ENCODE measurements at regions not wholly inside any gene's neighbourhood (a gene's known extent, or its start where the extent isn't known, plus 50 kb on each side); places are given as distances from the start of the nearest gene placed in this dataset.

GRCh38 chr5:29321591-29321990 is 1871.9 kb upstream of the CDH6 start:
- TF ChIP-seq, protein P1, sequence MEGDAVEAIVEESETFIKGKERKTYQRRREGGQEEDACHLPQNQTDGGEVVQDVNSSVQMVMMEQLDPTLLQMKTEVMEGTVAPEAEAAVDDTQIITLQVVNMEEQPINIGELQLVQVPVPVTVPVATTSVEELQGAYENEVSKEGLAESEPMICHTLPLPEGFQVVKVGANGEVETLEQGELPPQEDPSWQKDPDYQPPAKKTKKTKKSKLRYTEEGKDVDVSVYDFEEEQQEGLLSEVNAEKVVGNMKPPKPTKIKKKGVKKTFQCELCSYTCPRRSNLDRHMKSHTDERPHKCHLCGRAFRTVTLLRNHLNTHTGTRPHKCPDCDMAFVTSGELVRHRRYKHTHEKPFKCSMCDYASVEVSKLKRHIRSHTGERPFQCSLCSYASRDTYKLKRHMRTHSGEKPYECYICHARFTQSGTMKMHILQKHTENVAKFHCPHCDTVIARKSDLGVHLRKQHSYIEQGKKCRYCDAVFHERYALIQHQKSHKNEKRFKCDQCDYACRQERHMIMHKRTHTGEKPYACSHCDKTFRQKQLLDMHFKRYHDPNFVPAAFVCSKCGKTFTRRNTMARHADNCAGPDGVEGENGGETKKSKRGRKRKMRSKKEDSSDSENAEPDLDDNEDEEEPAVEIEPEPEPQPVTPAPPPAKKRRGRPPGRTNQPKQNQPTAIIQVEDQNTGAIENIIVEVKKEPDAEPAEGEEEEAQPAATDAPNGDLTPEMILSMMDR (IDR thresholded peaks at IDR 0.05; ENCODE audit: low read depth, low read length) = no peak
- no peak for TF ChIP-seq POLR2A (IDR thresholded peaks at IDR 0.05; ENCODE audit: extremely low read depth, insufficient read length)
